Mesenchymal stem cell (in vitro differentiated cells and primary cell): ENCODE measurements at regions not wholly inside any gene's neighbourhood (a gene's known extent, or its start where the extent isn't known, plus 50 kb on each side); places are given as distances from the start of the nearest gene placed in this dataset.

Source experiments
- DNase-seq: peaks from one replicate; pipeline ENCODE4 v3.0.0-alpha.2; 2013
- H2AFZ ChIP-seq: one replicate; pipeline ENCODE4 v1.6.1; 2013; ENCODE audit warnings: low read depth, mild to moderate bottlenecking, control low read depth, inconsistent platforms, low read length, moderate library complexity
- H2AK5ac ChIP-seq: 2 replicates; pipeline ENCODE4 v1.6.1; 2013; ENCODE audit warnings: low read length, moderate library complexity, mild to moderate bottlenecking, inconsistent platforms; ENCODE audit not compliant: severe bottlenecking
- H2BK120ac ChIP-seq: one replicate; pipeline ENCODE4 v1.6.1; 2013; ENCODE audit warnings: low read depth, mild to moderate bottlenecking, inconsistent platforms, low read length, moderate library complexity
- H2BK12ac ChIP-seq, 2 experiments: one replicate each; pipeline ENCODE4 v1.6.1; 2013; ENCODE audit warnings: inconsistent platforms in 2 of 2, low read length in 2 of 2, mild to moderate bottlenecking in 2 of 2, moderate library complexity in 2 of 2, control low read depth in 1 of 2
- H2BK15ac ChIP-seq: one replicate; pipeline ENCODE4 v1.6.1; 2013; ENCODE audit warnings: mild to moderate bottlenecking, low read depth, inconsistent platforms; ENCODE audit not compliant: poor library complexity, severe bottlenecking
- H2BK5ac ChIP-seq: 2 replicates; pipeline ENCODE4 v1.6.1; 2013; ENCODE audit warnings: low read depth, mild to moderate bottlenecking, low read length, control low read depth, inconsistent platforms; ENCODE audit not compliant: poor library complexity, severe bottlenecking
- H3K14ac ChIP-seq, 2 experiments: one replicate each; pipeline ENCODE4 v1.6.1; 2013; ENCODE audit warnings: inconsistent platforms in 2 of 2, low read length in 2 of 2, control low read depth in 1 of 2, mild to moderate bottlenecking in 1 of 2, moderate library complexity in 1 of 2
- H3K18ac ChIP-seq, 2 experiments: one replicate each; pipeline ENCODE4 v1.6.1; 2013; ENCODE audit warnings: inconsistent platforms in 2 of 2, low read length in 2 of 2, control low read depth in 1 of 2, low read depth in 1 of 2, mild to moderate bottlenecking in 1 of 2
- H3K23ac ChIP-seq, 2 experiments: one replicate each; pipeline ENCODE4 v1.6.1; 2013; ENCODE audit warnings: inconsistent platforms in 2 of 2, low read length in 2 of 2, mild to moderate bottlenecking in 2 of 2, moderate library complexity in 2 of 2, control low read depth in 1 of 2
- H3K27ac ChIP-seq: 2 replicates; pipeline ENCODE4 v1.5.1; 2013; ENCODE audit warnings: mild to moderate bottlenecking, moderate library complexity, low read length, control low read depth, inconsistent platforms; ENCODE audit not compliant: poor library complexity, severe bottlenecking
- H3K27me3 ChIP-seq, 2 experiments: 2 replicates each; pipeline versions ENCODE4 v1.6.1 to v1.7.0; 2013; ENCODE audit warnings: low read length in 2 of 2, mild to moderate bottlenecking in 2 of 2, moderate library complexity in 2 of 2, control low read depth in 1 of 2, inconsistent platforms in 1 of 2; ENCODE audit not compliant: control insufficient read depth in 1 of 2, insufficient read depth in 1 of 2
- H3K36me3 ChIP-seq, 2 experiments: 2 replicates each; pipeline versions ENCODE4 v1.6.1 to v1.7.0; 2013; ENCODE audit warnings: low read length in 2 of 2, control low read depth in 1 of 2, inconsistent platforms in 1 of 2, low read depth in 1 of 2, mild to moderate bottlenecking in 1 of 2; ENCODE audit not compliant: insufficient read depth in 2 of 2, control insufficient read depth in 1 of 2
- H3K4ac ChIP-seq, 2 experiments: one replicate each; pipeline ENCODE4 v1.6.1; 2013; ENCODE audit warnings: inconsistent platforms in 2 of 2, low read length in 2 of 2, mild to moderate bottlenecking in 2 of 2, moderate library complexity in 2 of 2, control low read depth in 1 of 2, low read depth in 1 of 2
- H3K4me1 ChIP-seq: 2 replicates; pipeline ENCODE4 v1.6.1; 2013; ENCODE audit warnings: low read depth, low read length, control low read depth; ENCODE audit not compliant: control insufficient read depth, insufficient read depth
- H3K4me2 ChIP-seq: 2 replicates; pipeline ENCODE4 v1.6.1; 2013; ENCODE audit warnings: low read length, mild to moderate bottlenecking, inconsistent platforms; ENCODE audit not compliant: poor library complexity, severe bottlenecking
- H3K4me3 ChIP-seq, 2 experiments: 2 replicates each; pipeline versions ENCODE4 v1.5.1 to v1.7.0; 2013; ENCODE audit warnings: low read length in 2 of 2, mild to moderate bottlenecking in 2 of 2, control low read depth in 1 of 2, low read depth in 1 of 2; ENCODE audit not compliant: insufficient read depth in 1 of 2
- H3K79me1 ChIP-seq: replicated peaks from 2 replicates; pipeline ENCODE4 v1.6.1; 2013; ENCODE audit warnings: mild to moderate bottlenecking, control low read depth, low read length, inconsistent platforms; ENCODE audit not compliant: poor library complexity, severe bottlenecking
- H3K9ac ChIP-seq: 2 replicates; pipeline ENCODE4 v1.7.0; 2013; ENCODE audit warnings: mild to moderate bottlenecking, low read length, moderate library complexity
- H3K9me3 ChIP-seq: 2 replicates; pipeline ENCODE4 v1.7.0; 2013; ENCODE audit warnings: mild to moderate bottlenecking, low read length; ENCODE audit not compliant: control insufficient read depth
- H4K8ac ChIP-seq: one replicate; pipeline ENCODE4 v1.6.1; 2013; ENCODE audit warnings: inconsistent platforms, mild to moderate bottlenecking, low read length, moderate library complexity
- H4K91ac ChIP-seq: one replicate; pipeline ENCODE4 v1.6.1; 2013; ENCODE audit warnings: mild to moderate bottlenecking, low read length, inconsistent platforms
- WGBS: methylation state at CpG from one replicate; pipeline ENCODE4 v1.1.7; 2013; ENCODE audit warnings: mixed read lengths; 5-methylcytosine and 5-hydroxymethylcytosine counted together

- H2BK5ac ChIP-seq: no peak overlapping the region
- WGBS: 48% methylated on average over 4 of the region's 6 CpGs
Measured at GRCh38 chr12:68451261-68452077, 119.3 kb upstream of the MDM1 start.

DNA sequence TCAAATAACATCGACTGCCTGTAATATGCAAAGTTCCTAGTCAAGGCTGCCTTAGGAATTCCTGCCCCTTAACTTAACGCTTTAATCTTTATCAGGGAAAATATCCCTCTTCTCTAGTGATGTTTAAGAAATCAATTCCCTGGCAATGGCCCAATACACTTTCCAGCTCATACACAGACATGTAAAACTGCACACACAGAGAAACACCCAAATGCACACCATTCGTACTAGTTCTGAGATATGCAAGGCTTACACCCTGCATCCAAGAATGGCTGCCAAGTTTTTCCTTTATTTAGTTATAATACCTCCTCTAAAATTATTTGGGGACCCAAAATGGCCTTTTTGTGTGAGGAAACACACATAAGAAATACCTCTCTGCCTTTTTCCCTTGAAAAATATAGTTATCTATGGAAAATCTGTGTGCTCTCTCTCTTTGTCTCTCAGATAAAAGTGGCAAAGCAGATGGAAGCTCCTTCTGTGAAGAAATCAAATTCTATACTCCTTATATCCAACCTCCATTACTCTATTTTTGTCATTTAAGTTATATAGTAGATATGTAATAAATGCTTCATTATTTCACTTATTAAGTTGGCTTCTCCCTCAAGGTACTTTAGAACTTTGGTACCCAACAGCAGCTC, 120.0 kb upstream of the MDM1 start:
- Histone ChIP-seq H2BK120ac (no peak overlapping the region), H3K36me3 (no peaks in the 10 kb centered on the region), H3K27ac (no peak overlapping the region), H3K4me1 (no peaks in the 10 kb centered on the region), H2BK5ac (no peak overlapping the region), H2BK15ac (no peak overlapping the region), H3K23ac (no peak overlapping the region), H3K4me3 (peak overlapping the region in 1 of 2 experiments; percentile 64), H3K9ac (peak overlapping the region; percentile 69), H3K4me2 (no peak overlapping the region), H2AFZ (no peak overlapping the region), H3K79me1 (no peaks in the 10 kb centered on the region), H3K4ac (no peak overlapping the region), H2BK12ac (no peak overlapping the region), H4K8ac (no peak overlapping the region), H3K9me3 (no peaks in the 10 kb centered on the region), H3K14ac (no peak overlapping the region), H4K91ac (no peak overlapping the region), H3K18ac (no peak overlapping the region), H3K27me3 (no peaks in the 10 kb centered on the region), H2AK5ac (no peak overlapping the region)
- WGBS: 61% methylated on average over 3 of the region's 3 CpGs
- DNase-seq: no peak

More at GRCh38 chr12:68451261-68452077, 119.3 kb upstream of the MDM1 start:
- peak overlapping the region in 1 of 2 experiments; percentile 64 for H3K4me3 ChIP-seq
- H4K8ac ChIP-seq: no peak overlapping the region
- no peak overlapping the region for H2AFZ ChIP-seq
- no peaks in the 10 kb centered on the region for H3K27me3 ChIP-seq
- H3K14ac ChIP-seq: no peak overlapping the region
- H2BK120ac ChIP-seq: no peak overlapping the region
- peak overlapping the region; percentile 69 for H3K9ac ChIP-seq
- DNase-seq: peak; percentile 89
- no peaks in the 10 kb centered on the region for H3K79me1 ChIP-seq
- H3K27ac ChIP-seq: no peak overlapping the region
- H4K91ac ChIP-seq: no peak overlapping the region
- no peak overlapping the region for H3K23ac ChIP-seq
- H3K18ac ChIP-seq: no peak overlapping the region
- H3K4me2 ChIP-seq: no peak overlapping the region
- no peak overlapping the region for H2AK5ac ChIP-seq
- H3K4ac ChIP-seq: no peak overlapping the region
- H2BK12ac ChIP-seq: no peak overlapping the region
- H2BK15ac ChIP-seq: peak overlapping the region; percentile 36
- H3K36me3 ChIP-seq: no peaks in the 10 kb centered on the region
- H3K9me3 ChIP-seq: no peaks in the 10 kb centered on the region
- no peaks in the 10 kb centered on the region for H3K4me1 ChIP-seq

DNA sequence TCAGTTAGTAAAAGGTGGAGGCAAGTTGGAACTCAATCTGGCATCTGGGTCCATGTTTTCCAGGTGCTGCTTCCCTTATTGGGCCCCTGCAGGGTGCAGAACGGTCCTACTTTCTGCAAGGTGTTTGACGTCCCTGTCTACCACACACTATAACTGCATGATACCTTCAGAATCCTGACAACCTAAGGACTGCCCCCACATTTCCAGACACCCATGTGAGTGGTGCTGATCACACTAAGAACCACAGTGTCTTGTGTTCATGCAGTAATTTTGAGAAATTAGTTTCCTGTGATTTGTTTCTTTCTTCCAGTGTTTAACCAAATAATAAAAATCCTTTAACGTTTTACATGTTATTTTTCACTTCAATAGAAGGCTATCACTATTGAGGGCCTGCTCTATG, 121.1 kb upstream of the MDM1 start:
- H2BK15ac ChIP-seq: no peak overlapping the region
- no peak overlapping the region for H2AK5ac ChIP-seq
- no peak overlapping the region for H2AFZ ChIP-seq
- no peak overlapping the region for H2BK5ac ChIP-seq
- no peak overlapping the region for H2BK12ac ChIP-seq
- peak overlapping the region in 1 of 2 experiments; percentile 63 for H3K18ac ChIP-seq
- WGBS: 100% methylated on average over 1 of the region's 3 CpGs
- no peak overlapping the region for H3K4ac ChIP-seq
- peak overlapping the region; percentile 6 for H4K8ac ChIP-seq
- no peak overlapping the region for H2BK120ac ChIP-seq
- H3K9me3 ChIP-seq: no peaks in the 10 kb centered on the region
- no peak overlapping the region for H3K14ac ChIP-seq
- no peak for DNase-seq
- H3K4me1 ChIP-seq: no peaks in the 10 kb centered on the region
- no peaks in the 10 kb centered on the region for H3K27me3 ChIP-seq
- H3K27ac ChIP-seq: no peak overlapping the region
- H3K9ac ChIP-seq: no peak overlapping the region
- no peak overlapping the region for H3K4me3 ChIP-seq
- H3K4me2 ChIP-seq: no peak overlapping the region
- no peak overlapping the region for H4K91ac ChIP-seq
- H3K23ac ChIP-seq: no peak overlapping the region
- H3K36me3 ChIP-seq: no peaks in the 10 kb centered on the region
- H3K79me1 ChIP-seq: no peaks in the 10 kb centered on the region

GRCh38 chr12:68453876-68454275, 121.7 kb upstream of the MDM1 start:
- H3K23ac ChIP-seq: no peak overlapping the region
- H3K18ac ChIP-seq: no peak overlapping the region
- no peak overlapping the region for H3K9ac ChIP-seq
- no peak overlapping the region for H2AK5ac ChIP-seq
- 76% methylated on average over 5 of the region's 5 CpGs for WGBS
- no peak overlapping the region for H4K91ac ChIP-seq
- no peak for DNase-seq
- H3K9me3 ChIP-seq: no peaks in the 10 kb centered on the region
- H3K27ac ChIP-seq: no peak overlapping the region
- H2BK120ac ChIP-seq: no peak overlapping the region
- H3K4me1 ChIP-seq: no peaks in the 10 kb centered on the region
- no peaks in the 10 kb centered on the region for H3K27me3 ChIP-seq
- no peaks in the 10 kb centered on the region for H3K36me3 ChIP-seq
- H2BK5ac ChIP-seq: no peak overlapping the region
- H3K14ac ChIP-seq: no peak overlapping the region
- no peak overlapping the region for H2BK15ac ChIP-seq
- H4K8ac ChIP-seq: no peak overlapping the region
- H2BK12ac ChIP-seq: no peak overlapping the region
- no peak overlapping the region for H3K4me2 ChIP-seq
- no peak overlapping the region for H3K4me3 ChIP-seq
- H2AFZ ChIP-seq: no peak overlapping the region
- no peak overlapping the region for H3K4ac ChIP-seq
- no peaks in the 10 kb centered on the region for H3K79me1 ChIP-seq
